ENCODE measurements at regions not wholly inside any gene's neighbourhood (a gene's known extent, or its start where the extent isn't known, plus 50 kb on each side); places are given as distances from the start of the nearest gene placed in this dataset.

- no peak for TF ChIP-seq CHD2 (IDR thresholded peaks at IDR 0.05; ENCODE audit: low read depth, low read length)
- no peak for TF ChIP-seq ZNF316 (IDR thresholded peaks at IDR 0.05)
- no peak for TF ChIP-seq MAFG (tag; conservative IDR thresholded peaks at IDR 0.05)
- TF ChIP-seq IRF9 (tag; IDR thresholded peaks at IDR 0.05) = no peak
- no peak for TF ChIP-seq DDX20 (tag; IDR thresholded peaks at IDR 0.05; ENCODE audit: low read depth)
- TF ChIP-seq ZNF134 (CRISPR knock-in tag; conservative IDR thresholded peaks at IDR 0.05) = no peak
- TF ChIP-seq LCOR (CRISPR knock-in tag; IDR thresholded peaks at IDR 0.05) = no peak
- TF ChIP-seq TFAP4 (CRISPR knock-in tag; IDR thresholded peaks at IDR 0.05; ENCODE audit: borderline replicate concordance) = peak; percentile 40
- no peak for TF ChIP-seq RUNX1 (IDR thresholded peaks at IDR 0.05; ENCODE audit: low read depth)
- TF ChIP-seq MEF2A (IDR thresholded peaks at IDR 0.05; ENCODE audit: control insufficient read depth, low read depth, low read length) = no peak
- TF ChIP-seq SMAD3 (CRISPR knock-in tag; conservative IDR thresholded peaks at IDR 0.05) = no peak
- TF ChIP-seq ARID4B (CRISPR knock-in tag; IDR thresholded peaks at IDR 0.05) = no peak
- 0 out of 4 replicates have a peak, but pooled peaks of 1 of the 2 experiments have one; percentile 22 for TF ChIP-seq MLLT1 (IDR thresholded peaks at IDR 0.05)
- TF ChIP-seq TAL1 (IDR thresholded peaks at IDR 0.05) = no peak
- no peak for TF ChIP-seq TEAD2 (tag; IDR thresholded peaks at IDR 0.05)
- TF ChIP-seq KDM5B (IDR thresholded peaks at IDR 0.05; ENCODE audit: insufficient replicate concordance, low read depth, low read length) = no peak
- TF ChIP-seq RCOR1 (IDR thresholded peaks at IDR 0.05; ENCODE audit: borderline replicate concordance in 1 of 2, low read depth in 2 of 2, low read length in 2 of 2) = no peak
- peak; percentile 89 for TF ChIP-seq SMARCE1 (IDR thresholded peaks at IDR 0.05)
- TF ChIP-seq ATF1 (CRISPR knock-in tag; IDR thresholded peaks at IDR 0.05) = no peak
- peak; percentile 37; the same call in 1 of the 2 replicates for TF ChIP-seq ATF1 (tag; IDR thresholded peaks at IDR 0.05)
Measured at GRCh38 chr17:77322514-77323412, 182.0 kb downstream of the SEC14L1 start (continued).
